ENCODE measurements at regions not wholly inside any gene's neighbourhood (a gene's known extent, or its start where the extent isn't known, plus 50 kb on each side); places are given as distances from the start of the nearest gene placed in this dataset.
"Not testable (repeated sequence)": the region's sequence is repeated elsewhere in the genome, so short reads cannot be mapped to it uniquely, and the experiment has no call there.

GRCh38 chr4:83748711-83749110 is 212.8 kb downstream of the GPAT3 start:
- H3K9me3 ChIP-seq = no peaks in the 10 kb centered on the region
- 92 to 96% methylated on average over 2 of the region's 2 CpGs for WGBS, 2 donors
- no peaks in the 10 kb centered on the region for H3K36me3 ChIP-seq
- H3K4me1 ChIP-seq = no peaks in the 10 kb centered on the region
- H3K4me3 ChIP-seq = no peak overlapping the region
- no peaks in the 10 kb centered on the region for H3K27me3 ChIP-seq
- TF ChIP-seq EP300 (IDR thresholded peaks at IDR 0.05) (no peak), CTCF (IDR thresholded peaks at IDR 0.05) (no peak), POLR2A (IDR thresholded peaks at IDR 0.05) (no peak)
- no peak overlapping the region for H3K27ac ChIP-seq
- DNase-seq (ENCODE audit: low spot score in 2 of 2) = no peak

- Histone ChIP-seq H3K36me3 (no peaks in the 10 kb centered on the region), H3K27ac (no peak overlapping the region), H3K27me3 (no peaks in the 10 kb centered on the region), H3K9me3 (no peaks in the 10 kb centered on the region), H3K4me1 (no peaks in the 10 kb centered on the region), H3K4me3 (no peak overlapping the region)
- DNase-seq (ENCODE audit: low spot score in 2 of 2) = no peak
- TF ChIP-seq CTCF (IDR thresholded peaks at IDR 0.05) (no peak), POLR2A (IDR thresholded peaks at IDR 0.05) (no peak), EP300 (IDR thresholded peaks at IDR 0.05) (no peak)
- WGBS, 2 donors = 83 to 87% methylated on average over 2 of the region's 2 CpGs
Measured at GRCh38 chr4:83738895-83739294, 203.0 kb downstream of the GPAT3 start.

GRCh38 chr4:83734576-83734975 is 198.7 kb downstream of the GPAT3 start:
- TF ChIP-seq CTCF (IDR thresholded peaks at IDR 0.05) (no peak), POLR2A (IDR thresholded peaks at IDR 0.05) (no peak), EP300 (IDR thresholded peaks at IDR 0.05) (no peak)

GRCh38 chr4:83732114-83732635 is 196.3 kb downstream of the GPAT3 start:
- H3K4me1 ChIP-seq = no peaks in the 10 kb centered on the region
- DNase-seq (ENCODE audit: low spot score in 2 of 2) = no peak
- no peak overlapping the region for H3K4me3 ChIP-seq
- WGBS, 2 donors = 25 to 63% methylated on average over 3 of the region's 3 CpGs
- peaks cover 0 to 18% (median 0%) of the 10 kb centered on the region in 4 donors for H3K9me3 ChIP-seq
- TF ChIP-seq CTCF (IDR thresholded peaks at IDR 0.05) = no peak
- TF ChIP-seq POLR2A (IDR thresholded peaks at IDR 0.05) = no peak
- TF ChIP-seq EP300 (IDR thresholded peaks at IDR 0.05) = no peak
- H3K27me3 ChIP-seq = no peaks in the 10 kb centered on the region
- H3K36me3 ChIP-seq = no peaks in the 10 kb centered on the region
- no peak overlapping the region for H3K27ac ChIP-seq

More at GRCh38 chr4:83734576-83734975, 198.7 kb downstream of the GPAT3 start:
- Histone ChIP-seq H3K4me3 (no peak overlapping the region), H3K36me3 (no peaks in the 10 kb centered on the region), H3K9me3 (peaks cover 0 to 14% (median 0%) of the 10 kb centered on the region in 4 donors), H3K27ac (no peak overlapping the region), H3K4me1 (no peaks in the 10 kb centered on the region), H3K27me3 (no peaks in the 10 kb centered on the region)
- no peak for DNase-seq (ENCODE audit: low spot score in 2 of 2)
- 91 to 95% methylated on average over 3 of the region's 3 CpGs for WGBS, 2 donors

GRCh38 chr4:83731609-83732008 is 195.7 kb downstream of the GPAT3 start:
- WGBS, 2 donors = 94% methylated on average over 3 of the region's 3 CpGs
- no peaks in the 10 kb centered on the region for H3K27me3 ChIP-seq
- no peaks in the 10 kb centered on the region for H3K4me1 ChIP-seq
- H3K4me3 ChIP-seq = no peak overlapping the region
- H3K9me3 ChIP-seq = peaks cover 0 to 18% (median 0%) of the 10 kb centered on the region in 4 donors
- TF ChIP-seq POLR2A (IDR thresholded peaks at IDR 0.05) (no peak), CTCF (IDR thresholded peaks at IDR 0.05) (no peak), EP300 (IDR thresholded peaks at IDR 0.05) (no peak)
- no peaks in the 10 kb centered on the region for H3K36me3 ChIP-seq
- no peak for DNase-seq (ENCODE audit: low spot score in 2 of 2)
- H3K27ac ChIP-seq = no peak overlapping the region

- not testable (repeated sequence) for H3K4me3 ChIP-seq; H3K4me1 ChIP-seq; H3K36me3 ChIP-seq; H3K27ac ChIP-seq; DNase-seq (ENCODE audit: low spot score in 2 of 2); H3K27me3 ChIP-seq
- H3K9me3 ChIP-seq = peaks cover 0 to 18% (median 0%) of the 10 kb centered on the region in 4 donors
- 93 to 95% methylated on average over 3 of the region's 3 CpGs for WGBS, 2 donors
Measured at GRCh38 chr4:83730958-83731357, 195.1 kb downstream of the GPAT3 start.

Measured in tibial nerve (tissue), 4 donors.